SK-N-DZ (cell line): ENCODE measurements at regions not wholly inside any gene's neighbourhood (a gene's known extent, or its start where the extent isn't known, plus 50 kb on each side); places are given as distances from the start of the nearest gene placed in this dataset.

Experiments
- DNase-seq: peaks from one replicate; pipeline ENCODE4 v3.0.0-alpha.2; 2015; ENCODE audit warnings: low spot score

DNA sequence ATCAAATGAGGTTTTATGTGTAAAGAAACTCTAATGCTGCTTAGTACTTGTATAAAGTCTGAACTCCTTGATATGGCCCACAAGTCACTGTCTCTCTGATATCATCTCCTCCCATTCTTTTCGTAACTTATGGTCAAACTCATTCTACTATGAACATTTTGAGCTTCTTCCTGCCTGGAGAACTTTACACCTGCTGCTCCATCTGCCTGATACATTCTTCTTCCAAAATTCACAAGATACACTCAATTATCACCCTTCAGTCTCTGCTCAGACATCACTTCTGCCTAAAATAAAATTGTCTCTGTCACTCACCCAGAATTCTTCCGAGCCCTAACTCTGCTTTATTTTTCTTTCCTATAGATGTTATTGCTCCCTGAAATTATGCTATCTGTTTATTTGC is 192.8 kb upstream of the LYPLAL1 start:
- DNase-seq = no peak

DNA sequence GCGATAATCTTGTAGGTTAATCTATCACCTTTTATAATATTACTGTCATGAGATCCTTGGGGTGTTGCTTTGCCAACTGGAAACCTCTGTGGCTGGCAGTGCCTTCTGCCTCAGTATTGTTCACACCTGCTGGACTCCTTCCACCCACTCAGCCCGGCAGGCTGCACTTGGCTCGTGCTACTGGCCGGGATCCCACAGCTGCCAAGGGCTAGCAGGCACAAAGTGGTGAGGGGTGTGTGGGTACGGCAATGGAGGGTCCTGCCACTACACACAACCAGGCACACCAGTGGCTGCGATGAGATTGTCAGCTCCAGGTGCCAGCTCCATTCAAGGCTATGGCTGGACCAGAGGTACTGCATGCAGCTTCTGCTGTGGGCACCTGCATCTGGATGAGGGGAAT is 191.2 kb upstream of the LYPLAL1 start:
- no peak for DNase-seq

DNA sequence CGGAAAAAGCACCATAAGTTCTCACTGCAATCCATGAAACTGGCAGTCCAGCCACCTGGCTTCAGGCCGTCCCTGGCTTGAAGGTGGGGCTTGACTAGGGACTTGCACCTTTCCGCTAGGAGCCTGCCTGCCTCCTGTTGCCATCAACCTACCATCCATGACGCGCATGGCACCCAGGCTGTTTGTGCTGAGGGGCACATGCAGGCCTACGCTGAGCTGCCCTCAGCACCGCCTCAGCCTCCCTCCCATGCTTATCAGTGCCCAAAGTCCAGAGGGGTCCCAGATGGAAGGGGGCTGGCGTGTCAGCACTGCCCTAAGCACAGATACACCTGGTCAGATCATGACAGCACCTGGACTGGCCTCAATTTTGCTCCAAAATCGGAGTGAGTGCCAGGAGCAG is 190.2 kb upstream of the LYPLAL1 start:
- DNase-seq = no peak

DNA sequence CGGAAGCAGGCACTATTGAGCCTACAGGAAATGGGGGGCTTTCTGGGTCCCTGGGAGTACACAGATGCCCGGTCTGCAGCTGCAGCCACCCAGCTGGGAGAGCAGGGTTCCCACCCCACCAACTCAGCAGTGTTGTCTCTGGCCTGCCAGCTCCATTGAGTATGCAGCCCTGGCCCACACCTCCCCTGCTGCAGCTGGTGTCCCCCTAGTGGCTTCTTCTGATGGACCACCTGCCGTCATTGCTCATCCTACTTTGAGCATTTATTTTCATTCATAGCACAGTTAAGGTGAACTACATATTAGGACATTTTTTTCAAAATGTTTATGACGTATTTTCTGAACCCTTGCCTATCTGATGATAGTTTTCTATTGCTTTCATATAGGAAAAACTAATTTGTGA is 189.8 kb upstream of the LYPLAL1 start:
- DNase-seq = peak; percentile 43

- no peak for DNase-seq
These were observed 188.2 kb upstream of the LYPLAL1 start for GRCh38 chr1:218985424-218985984.

DNA sequence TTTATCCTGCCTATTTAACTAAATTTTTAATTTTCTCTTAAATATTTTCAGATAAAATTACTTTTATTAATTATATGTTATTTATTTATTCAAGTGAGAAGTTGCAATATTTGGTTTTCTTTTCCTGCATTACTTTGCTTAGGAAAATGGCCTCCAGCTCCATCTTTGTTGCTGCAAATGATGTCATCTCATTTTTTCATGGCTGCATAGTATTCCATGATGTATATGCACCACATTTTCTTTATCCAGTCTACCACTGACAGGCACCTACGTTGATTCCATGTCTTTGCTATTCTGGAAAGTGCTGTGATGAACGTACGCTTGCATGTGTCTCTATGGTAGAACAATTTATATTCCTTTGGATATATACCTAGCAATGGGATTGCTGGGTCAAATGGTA is 186.9 kb upstream of the LYPLAL1 start:
- no peak for DNase-seq

GRCh38 chr1:218990019-218990418 is 183.7 kb upstream of the LYPLAL1 start:
- no peak for DNase-seq

DNA sequence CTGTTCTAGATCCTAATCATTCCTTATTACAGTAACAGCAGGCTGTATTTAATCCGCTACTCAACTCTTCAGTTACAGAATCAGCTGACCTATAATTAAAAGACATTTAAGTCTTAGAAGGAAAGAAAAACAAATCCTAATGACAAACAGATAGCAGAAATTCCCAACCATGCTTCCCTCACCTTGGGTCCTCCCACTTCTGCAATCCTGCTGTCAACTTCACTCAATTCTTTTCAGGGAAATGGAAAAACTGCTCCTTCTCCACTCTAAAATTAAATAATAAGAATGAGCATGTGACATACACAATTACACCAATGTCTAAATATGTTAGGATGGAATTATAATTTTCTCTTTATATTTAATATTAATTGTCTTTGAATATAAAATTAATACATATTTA is 182.6 kb upstream of the LYPLAL1 start:
- peak; percentile 1 for DNase-seq

- DNase-seq = no peak
These were observed 179.1 kb upstream of the LYPLAL1 start for GRCh38 chr1:218994615-218995014.

GRCh38 chr1:218995091-218995665 is 178.5 kb upstream of the LYPLAL1 start:
- no peak for DNase-seq

DNA sequence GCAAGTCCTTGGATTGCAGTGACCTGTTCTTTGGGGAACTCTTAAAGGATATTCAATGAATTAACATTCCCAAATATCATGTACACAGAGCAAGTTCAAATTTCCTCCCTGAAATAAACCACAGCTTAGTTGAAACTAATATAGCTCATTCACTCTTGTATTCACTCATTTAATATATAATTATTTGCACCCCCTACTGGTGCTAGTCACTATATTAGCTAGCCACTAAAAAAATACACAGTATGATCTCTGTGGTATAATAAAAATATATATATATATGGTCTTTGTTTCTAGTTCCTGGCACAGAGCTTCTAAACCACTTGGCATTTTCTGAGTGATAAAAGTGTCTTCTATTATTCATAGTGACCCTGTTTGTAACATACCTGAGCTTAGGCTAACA is 177.3 kb upstream of the LYPLAL1 start:
- DNase-seq = no peak

DNA sequence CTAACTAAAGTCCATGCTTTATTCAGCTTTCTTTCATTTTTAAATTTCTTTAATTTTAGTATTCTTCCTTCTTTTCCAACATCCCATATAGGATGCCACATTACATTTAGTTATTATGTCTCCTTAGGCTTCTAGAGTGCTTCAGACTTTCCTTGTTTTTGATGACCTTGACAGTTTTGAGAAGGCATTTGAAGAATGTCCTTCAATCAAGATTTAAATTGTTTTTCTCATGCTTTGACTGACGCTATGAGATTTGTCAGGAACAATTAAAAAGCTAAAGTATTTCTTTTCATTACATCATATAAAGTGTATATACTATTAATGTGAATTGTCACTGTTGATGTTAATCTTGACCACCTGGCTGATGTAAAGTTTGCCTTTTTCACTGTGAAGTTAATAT is 173.7 kb upstream of the LYPLAL1 start:
- no peak for DNase-seq

- no peak for DNase-seq
These were observed 173.0 kb upstream of the LYPLAL1 start for GRCh38 chr1:219000631-219001030.

GRCh38 chr1:219010720-219011119 is 163.0 kb upstream of the LYPLAL1 start:
- no peak for DNase-seq

GRCh38 chr1:219020386-219020785 is 153.3 kb upstream of the LYPLAL1 start:
- DNase-seq = no peak

DNA sequence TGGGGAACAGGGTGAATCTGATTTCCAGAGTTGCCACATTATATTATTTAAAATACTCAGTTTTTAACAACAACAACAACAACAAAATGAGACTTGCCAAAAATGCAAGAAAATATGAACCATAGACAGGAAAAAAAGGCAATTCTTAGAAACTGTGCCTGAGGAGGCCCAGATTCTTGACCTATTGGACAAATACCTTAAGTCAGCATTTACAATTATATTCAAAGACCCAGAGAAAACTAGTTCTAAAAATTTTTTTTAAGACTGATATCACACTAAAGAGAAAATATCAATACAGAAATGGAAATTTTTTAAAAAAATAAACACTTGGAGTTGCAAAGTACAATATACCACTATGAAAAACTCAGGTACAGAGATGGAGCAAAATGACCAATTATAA is 152.8 kb upstream of the LYPLAL1 start:
- DNase-seq = no peak

DNA sequence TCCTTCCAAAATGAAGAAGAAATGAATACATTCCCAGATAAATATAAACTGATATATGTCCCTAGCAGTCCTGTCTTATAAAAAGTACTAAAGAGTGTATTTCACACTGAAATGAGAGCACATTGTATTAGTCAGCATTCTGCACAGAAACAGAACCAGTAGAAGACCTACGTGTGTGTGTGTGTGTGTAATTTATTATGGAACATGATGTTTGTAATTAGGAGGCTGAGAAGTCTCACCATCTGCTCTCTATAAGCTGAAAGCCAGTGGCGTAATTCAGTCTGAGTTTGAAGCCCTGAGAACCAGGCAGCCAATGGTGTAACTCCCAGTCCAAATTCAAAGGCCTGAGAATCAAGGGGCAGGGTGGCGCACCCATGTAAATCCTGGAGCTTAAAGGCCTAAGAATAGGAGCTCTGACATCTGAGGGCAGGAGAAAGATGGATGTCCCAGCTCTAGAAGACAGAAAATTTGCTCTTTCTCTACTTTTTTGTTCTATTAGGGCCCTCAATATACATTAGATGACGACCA is 146.5 kb upstream of the LYPLAL1 start:
- DNase-seq = no peak

- no peak for DNase-seq
These were observed 141.9 kb upstream of the LYPLAL1 start for GRCh38 chr1:219031809-219032208.

DNA sequence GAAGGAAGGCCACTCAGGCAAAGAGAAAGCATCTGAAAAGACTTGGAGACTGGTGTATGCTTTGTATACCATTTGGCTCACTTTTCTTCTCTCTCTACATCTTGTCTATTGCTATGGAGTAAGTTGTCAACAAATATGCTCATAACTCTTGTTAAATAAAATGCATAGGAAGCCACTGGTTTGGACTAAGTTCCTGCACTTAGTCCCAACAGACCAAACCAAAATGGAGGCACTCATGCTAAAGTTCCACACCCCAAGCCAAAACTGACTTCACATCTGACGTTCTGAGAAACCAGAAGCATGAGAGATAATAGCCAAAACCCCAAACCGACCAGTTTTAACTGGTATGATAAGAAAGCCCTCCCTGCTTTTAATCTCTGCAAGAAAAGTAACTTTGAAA is 135.3 kb upstream of the LYPLAL1 start:
- no peak for DNase-seq

GRCh38 chr1:219039017-219039681 is 134.5 kb upstream of the LYPLAL1 start:
- no peak for DNase-seq

DNA sequence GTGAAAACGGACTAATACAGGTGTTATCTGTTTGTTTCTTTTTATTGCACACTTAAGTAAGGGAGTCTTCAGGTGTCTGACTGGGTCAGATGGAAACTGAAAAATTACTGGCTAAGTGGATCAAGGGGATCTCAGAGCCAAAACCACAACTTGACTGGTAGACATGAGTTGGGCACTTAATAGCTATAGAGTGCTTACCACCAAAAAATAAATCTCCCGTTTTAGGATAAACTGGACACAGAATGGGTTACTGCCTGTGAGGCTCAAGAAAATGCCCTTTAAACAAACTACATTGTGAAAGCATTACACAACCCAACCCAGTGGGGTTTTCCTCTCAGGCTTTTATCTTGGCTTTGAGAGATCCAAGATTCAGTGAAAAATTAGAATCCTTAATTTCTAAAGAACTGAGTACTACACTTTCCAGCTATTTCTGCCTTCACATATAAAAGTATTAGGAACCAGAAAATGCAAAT is 134.0 kb upstream of the LYPLAL1 start:
- DNase-seq = no peak

GRCh38 chr1:219040291-219040690 is 133.4 kb upstream of the LYPLAL1 start:
- no peak for DNase-seq

- DNase-seq = no peak
These were observed 132.5 kb upstream of the LYPLAL1 start for GRCh38 chr1:219041141-219041540.
